ENCODE measurements at regions not wholly inside any gene's neighbourhood (a gene's known extent, or its start where the extent isn't known, plus 50 kb on each side); places are given as distances from the start of the nearest gene placed in this dataset.

DNA sequence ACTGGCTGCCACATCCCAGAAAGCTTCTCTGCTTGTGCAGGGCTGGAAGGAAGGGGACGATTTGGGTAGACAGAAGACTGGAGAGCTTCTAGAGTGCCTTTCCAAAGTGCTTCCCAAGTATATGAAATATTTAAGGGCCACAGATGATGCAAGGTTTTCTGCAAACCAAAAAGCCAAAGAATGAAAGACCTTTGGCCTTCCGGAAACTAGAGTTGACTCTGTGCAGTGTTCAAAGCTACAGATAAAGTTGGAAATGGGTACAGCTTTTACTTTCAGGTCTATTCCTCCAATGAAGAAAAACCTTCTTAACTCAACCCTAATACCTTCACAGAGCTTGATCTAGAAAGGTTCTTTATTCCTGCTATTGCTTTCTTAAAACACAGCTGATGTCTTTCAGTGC, 253.0 kb upstream of the KLHL29 start:
- TF ChIP-seq ELF4 (CRISPR knock-in tag; IDR thresholded peaks at IDR 0.05; ENCODE audit: borderline replicate concordance), result no peak
- TF ChIP-seq POLR2AphosphoS5 (IDR thresholded peaks at IDR 0.05; ENCODE audit: low read depth, low read length), result no peak

All from HepG2 (cell line).